ENCODE measurements at regions not wholly inside any gene's neighbourhood (a gene's known extent, or its start where the extent isn't known, plus 50 kb on each side); places are given as distances from the start of the nearest gene placed in this dataset.

DNA sequence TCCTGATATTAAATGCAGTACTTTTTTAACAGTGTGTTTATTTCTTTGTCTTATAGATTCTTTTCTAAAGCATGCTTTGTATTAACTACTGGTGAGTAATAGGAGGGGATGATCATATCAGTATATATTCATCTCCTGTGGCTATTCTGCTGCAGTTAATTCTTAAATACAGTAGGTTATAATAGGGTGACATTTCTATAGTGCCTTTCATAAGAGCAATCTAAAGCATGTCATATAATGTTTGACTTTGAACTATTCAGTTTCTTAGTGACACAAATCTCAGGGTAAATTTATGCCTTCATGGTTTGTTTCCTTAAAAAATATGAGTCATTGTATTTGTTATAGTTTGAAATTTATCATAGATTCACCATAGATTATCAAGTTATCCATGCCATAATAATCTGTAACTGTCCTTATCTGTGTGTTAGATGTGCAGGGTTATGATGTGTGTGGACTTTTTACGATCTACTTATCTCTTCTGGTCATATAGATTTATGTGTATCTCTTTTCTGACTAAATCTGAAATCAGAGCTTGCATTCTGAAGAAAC is 1019.5 kb downstream of the NR2F1-AS1 start:
- TF ChIP-seq EP300 (IDR thresholded peaks at IDR 0.05; ENCODE audit: borderline replicate concordance), result no peak
- TF ChIP-seq CEBPB (IDR thresholded peaks at IDR 0.05), result no peak
- no peak for TF ChIP-seq EGR1 (IDR thresholded peaks at IDR 0.05)
- TF ChIP-seq YY1 (IDR thresholded peaks at IDR 0.05; ENCODE audit: low read depth), result no peak
- TF ChIP-seq TAF1 (IDR thresholded peaks at IDR 0.05; ENCODE audit: low read depth), result no peak
- TF ChIP-seq, protein P1, sequence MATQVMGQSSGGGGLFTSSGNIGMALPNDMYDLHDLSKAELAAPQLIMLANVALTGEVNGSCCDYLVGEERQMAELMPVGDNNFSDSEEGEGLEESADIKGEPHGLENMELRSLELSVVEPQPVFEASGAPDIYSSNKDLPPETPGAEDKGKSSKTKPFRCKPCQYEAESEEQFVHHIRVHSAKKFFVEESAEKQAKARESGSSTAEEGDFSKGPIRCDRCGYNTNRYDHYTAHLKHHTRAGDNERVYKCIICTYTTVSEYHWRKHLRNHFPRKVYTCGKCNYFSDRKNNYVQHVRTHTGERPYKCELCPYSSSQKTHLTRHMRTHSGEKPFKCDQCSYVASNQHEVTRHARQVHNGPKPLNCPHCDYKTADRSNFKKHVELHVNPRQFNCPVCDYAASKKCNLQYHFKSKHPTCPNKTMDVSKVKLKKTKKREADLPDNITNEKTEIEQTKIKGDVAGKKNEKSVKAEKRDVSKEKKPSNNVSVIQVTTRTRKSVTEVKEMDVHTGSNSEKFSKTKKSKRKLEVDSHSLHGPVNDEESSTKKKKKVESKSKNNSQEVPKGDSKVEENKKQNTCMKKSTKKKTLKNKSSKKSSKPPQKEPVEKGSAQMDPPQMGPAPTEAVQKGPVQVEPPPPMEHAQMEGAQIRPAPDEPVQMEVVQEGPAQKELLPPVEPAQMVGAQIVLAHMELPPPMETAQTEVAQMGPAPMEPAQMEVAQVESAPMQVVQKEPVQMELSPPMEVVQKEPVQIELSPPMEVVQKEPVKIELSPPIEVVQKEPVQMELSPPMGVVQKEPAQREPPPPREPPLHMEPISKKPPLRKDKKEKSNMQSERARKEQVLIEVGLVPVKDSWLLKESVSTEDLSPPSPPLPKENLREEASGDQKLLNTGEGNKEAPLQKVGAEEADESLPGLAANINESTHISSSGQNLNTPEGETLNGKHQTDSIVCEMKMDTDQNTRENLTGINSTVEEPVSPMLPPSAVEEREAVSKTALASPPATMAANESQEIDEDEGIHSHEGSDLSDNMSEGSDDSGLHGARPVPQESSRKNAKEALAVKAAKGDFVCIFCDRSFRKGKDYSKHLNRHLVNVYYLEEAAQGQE (IDR thresholded peaks at IDR 0.05; ENCODE audit: low read depth), result no peak
- TF ChIP-seq CREB1 (IDR thresholded peaks at IDR 0.05; ENCODE audit: low read depth), result no peak
- TF ChIP-seq FOXM1 (IDR thresholded peaks at IDR 0.05; ENCODE audit: borderline replicate concordance, low read depth), result no peak
